WI38 (cell line): ENCODE measurements at regions not wholly inside any gene's neighbourhood (a gene's known extent, or its start where the extent isn't known, plus 50 kb on each side); places are given as distances from the start of the nearest gene placed in this dataset.

Experiments
- H3K4me3 ChIP-seq: 2 replicates; pipeline ENCODE4 v1.5.1; 2011; ENCODE audit warnings: low read depth, mild to moderate bottlenecking, control low read depth, low read length
- TF ChIP-seq, protein P1 (sequence below): IDR thresholded peaks from 2 replicates; pipeline ENCODE4 v1.5.1; 2012; ENCODE audit warnings: low read depth, mild to moderate bottlenecking, control low read depth, low read length

DNA sequence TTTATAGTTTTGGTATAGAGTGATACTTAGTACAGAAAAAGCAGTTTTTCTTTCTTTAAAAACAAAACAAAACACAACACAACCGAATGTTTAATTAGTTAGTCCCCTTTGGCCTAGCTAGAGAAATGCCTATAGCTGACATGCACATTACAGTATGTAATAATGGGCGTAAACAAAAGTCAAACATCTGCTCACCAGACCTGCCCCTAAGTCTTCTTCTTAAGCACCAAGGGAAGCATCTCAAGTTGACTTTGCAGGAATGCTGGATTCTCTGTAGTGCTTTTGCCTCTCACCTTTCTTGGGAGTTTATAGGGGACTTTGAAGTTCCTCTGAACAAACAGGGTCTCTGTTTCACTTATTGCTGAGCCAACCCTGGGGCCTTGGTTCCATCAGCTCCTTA, 143.7 kb downstream of the TM2D1 start:
- TF ChIP-seq, protein P1, sequence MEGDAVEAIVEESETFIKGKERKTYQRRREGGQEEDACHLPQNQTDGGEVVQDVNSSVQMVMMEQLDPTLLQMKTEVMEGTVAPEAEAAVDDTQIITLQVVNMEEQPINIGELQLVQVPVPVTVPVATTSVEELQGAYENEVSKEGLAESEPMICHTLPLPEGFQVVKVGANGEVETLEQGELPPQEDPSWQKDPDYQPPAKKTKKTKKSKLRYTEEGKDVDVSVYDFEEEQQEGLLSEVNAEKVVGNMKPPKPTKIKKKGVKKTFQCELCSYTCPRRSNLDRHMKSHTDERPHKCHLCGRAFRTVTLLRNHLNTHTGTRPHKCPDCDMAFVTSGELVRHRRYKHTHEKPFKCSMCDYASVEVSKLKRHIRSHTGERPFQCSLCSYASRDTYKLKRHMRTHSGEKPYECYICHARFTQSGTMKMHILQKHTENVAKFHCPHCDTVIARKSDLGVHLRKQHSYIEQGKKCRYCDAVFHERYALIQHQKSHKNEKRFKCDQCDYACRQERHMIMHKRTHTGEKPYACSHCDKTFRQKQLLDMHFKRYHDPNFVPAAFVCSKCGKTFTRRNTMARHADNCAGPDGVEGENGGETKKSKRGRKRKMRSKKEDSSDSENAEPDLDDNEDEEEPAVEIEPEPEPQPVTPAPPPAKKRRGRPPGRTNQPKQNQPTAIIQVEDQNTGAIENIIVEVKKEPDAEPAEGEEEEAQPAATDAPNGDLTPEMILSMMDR: no peak
- no peak overlapping the region for H3K4me3 ChIP-seq

- no peak overlapping the region for H3K4me3 ChIP-seq
- TF ChIP-seq, protein P1: no peak
These were observed 144.5 kb downstream of the TM2D1 start for GRCh38 chr1:61580417-61580816.

GRCh38 chr1:61579802-61580201, 145.1 kb downstream of the TM2D1 start:
- no peak overlapping the region for H3K4me3 ChIP-seq
- TF ChIP-seq, protein P1: no peak

GRCh38 chr1:61572046-61572445, 152.9 kb downstream of the TM2D1 start:
- H3K4me3 ChIP-seq: no peak overlapping the region
- TF ChIP-seq, protein P1: no peak

DNA sequence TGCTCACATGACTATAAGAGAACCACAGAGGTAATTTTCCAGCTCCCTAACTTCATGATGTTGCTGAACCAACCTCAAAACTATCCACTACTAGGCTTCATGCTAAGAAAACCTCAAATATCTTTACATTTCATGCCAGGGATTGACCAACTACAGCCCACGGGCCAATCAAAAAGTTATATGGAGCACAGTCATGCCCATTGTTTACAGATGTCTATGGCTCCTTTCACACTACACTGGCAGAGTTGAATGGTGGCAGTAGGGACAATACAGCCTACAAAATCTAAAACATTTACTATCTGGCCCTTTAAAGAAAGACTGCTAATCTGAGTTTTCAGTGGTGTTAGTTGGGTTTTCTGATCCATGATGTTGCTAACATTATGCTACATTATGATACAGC, 154.8 kb downstream of the TM2D1 start:
- no peak overlapping the region for H3K4me3 ChIP-seq
- TF ChIP-seq, protein P1: no peak

DNA sequence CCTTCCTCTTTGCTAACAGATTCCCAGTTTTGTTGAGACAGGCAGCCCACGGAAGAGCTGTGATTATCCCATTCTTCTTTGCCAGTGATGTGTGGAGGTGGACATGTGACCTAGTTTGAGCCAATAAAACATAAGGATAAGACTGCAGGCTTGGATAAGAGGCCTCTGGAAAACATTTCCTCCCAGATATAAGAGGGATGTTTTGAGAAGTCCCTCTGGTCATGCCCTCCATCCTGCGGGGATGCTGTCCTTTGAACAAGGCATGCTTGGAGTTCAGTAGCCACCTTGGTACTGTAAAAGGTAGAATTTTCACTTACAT, 155.7 kb downstream of the TM2D1 start:
- TF ChIP-seq, protein P1: no peak
- no peak overlapping the region for H3K4me3 ChIP-seq

DNA sequence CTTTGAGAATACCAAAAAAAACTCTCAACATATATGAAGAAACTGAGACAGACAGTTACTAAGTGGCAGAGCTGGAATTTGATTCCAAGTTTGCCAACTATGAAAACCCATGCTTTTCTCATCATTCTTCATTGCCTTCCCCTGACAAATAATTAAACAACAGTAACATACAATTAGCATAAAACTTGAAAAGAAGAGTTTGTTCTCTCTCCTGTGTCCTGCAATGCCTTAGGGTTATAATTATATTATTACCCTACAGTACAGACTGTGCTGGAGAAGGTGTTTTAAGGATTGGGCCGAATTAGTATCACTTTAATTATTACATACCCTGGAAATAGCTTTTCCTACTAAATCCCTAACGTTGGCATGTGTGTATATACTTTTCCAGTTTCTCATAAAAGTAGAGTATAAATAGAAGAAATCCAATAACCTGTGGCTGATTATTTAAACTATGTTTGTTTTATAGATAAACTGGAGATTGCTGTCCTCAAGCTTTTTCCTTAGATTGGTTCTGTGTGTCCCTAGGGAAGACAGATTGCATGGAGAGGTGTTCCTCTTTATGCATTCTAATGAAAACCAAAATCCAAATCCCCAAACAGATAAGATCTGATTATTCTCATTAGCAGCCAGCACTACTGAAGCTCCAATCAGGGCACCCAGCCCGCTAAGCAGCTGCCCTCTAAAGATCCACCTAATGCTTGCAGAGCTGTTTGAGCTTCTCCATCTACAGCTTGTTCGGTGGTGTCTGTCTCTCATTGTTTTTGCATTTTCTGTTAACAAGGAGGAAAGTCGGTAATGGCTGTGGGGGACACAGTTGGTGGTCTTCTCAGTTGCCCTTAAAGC, 156.3 kb downstream of the TM2D1 start:
- TF ChIP-seq, protein P1: no peak
- H3K4me3 ChIP-seq: no peak overlapping the region
